ENCODE measurements at regions not wholly inside any gene's neighbourhood (a gene's known extent, or its start where the extent isn't known, plus 50 kb on each side); places are given as distances from the start of the nearest gene placed in this dataset.

DNA sequence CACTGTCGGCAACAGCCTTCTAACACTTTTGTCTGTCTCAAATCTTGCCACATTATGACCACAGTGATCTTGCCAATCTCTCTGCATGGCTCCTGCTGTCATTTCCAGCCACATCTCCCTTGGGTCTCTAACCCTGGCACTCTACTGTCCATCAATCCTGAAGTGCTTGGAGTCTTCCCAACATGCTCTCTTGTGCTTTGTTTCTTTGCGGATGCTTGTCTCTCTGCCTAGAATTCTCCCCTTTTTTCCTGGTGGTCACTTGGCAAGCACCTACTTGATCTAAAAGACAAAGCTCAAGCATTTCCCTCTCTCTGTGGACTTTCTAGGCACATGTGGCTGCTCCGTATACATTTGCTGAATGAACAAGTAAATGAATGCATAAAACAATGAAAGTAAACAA, 290.7 kb upstream of the MAP3K7 start:
- no peak for TF ChIP-seq CTCF (conservative IDR thresholded peaks at IDR 0.05; ENCODE audit: low read depth)
- no peak for DNase-seq (ENCODE audit: low spot score)
- POLR2A ChIA-PET (ENCODE audit: low non-redundant PET) = no interaction called here
- CTCF ChIA-PET = no interaction called here
- no peak overlapping the region for H3K27ac ChIP-seq

- TF ChIP-seq CTCF (conservative IDR thresholded peaks at IDR 0.05; ENCODE audit: low read depth) = no peak
- H3K27ac ChIP-seq = no peak overlapping the region
- POLR2A ChIA-PET (ENCODE audit: low non-redundant PET) = no interaction called here
- CTCF ChIA-PET = no interaction called here
- DNase-seq (ENCODE audit: low spot score) = no peak
Observed at GRCh38 chr6:90874931-90875330, 288.1 kb upstream of the MAP3K7 start.

DNA sequence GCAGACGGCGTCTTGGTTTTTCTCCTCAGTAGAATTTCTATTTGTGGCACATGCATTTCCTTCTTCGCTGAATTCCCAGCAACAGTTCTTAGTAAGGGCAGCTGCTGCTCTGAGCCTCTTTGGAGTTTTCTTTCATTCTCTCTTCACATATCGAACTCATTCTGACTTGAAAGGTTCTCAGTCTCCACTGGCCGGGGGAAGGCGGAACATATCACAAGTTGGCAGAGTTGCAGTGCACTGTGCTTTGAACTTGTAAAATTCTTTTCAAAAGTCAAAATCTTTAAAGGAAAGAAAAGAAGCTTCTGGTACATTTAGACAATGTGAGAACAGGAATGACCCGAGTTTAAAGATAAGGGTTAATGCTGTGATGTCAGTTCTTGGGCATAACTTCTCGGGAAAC, 286.1 kb upstream of the MAP3K7 start:
- no peak for DNase-seq (ENCODE audit: low spot score)
- ChIA-PET CTCF (interaction anchor here (0.7 kb wide), 1 partner anchor 74 kb away, joined by 3 read pairs; no protein-coding TSS in a partner anchor), POLR2A (ENCODE audit: low non-redundant PET) (no interaction called here)
- no peak overlapping the region for H3K27ac ChIP-seq
- TF ChIP-seq CTCF (conservative IDR thresholded peaks at IDR 0.05; ENCODE audit: low read depth) = no peak

DNA sequence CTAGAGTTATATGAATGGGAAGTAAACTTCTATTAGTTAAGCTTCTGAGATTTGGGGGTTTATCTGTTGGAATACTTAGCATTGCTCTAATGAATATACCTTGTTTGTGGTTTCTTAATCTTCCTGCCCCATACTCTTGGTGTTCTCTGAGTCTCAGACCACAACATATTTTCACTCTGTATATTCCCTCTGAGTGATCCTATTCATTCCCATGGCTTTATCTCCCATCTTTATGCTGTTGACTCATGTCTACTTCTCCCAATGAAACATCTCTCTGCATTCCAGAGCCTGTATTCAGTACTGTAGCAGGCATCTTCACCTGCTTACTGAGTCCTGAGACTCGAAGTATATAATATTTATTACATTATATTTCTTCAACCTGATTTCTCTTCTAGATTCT, 283.7 kb upstream of the MAP3K7 start:
- H3K27ac ChIP-seq = no peak overlapping the region
- CTCF ChIA-PET = no interaction called here
- DNase-seq (ENCODE audit: low spot score) = no peak
- no peak for TF ChIP-seq CTCF (conservative IDR thresholded peaks at IDR 0.05; ENCODE audit: low read depth)
- POLR2A ChIA-PET (ENCODE audit: low non-redundant PET) = no interaction called here

- no peak for DNase-seq (ENCODE audit: low spot score)
- ChIA-PET CTCF (no interaction called here), POLR2A (ENCODE audit: low non-redundant PET) (no interaction called here)
- TF ChIP-seq CTCF (conservative IDR thresholded peaks at IDR 0.05; ENCODE audit: low read depth) = no peak
- no peak overlapping the region for H3K27ac ChIP-seq
Observed at GRCh38 chr6:90868656-90869055, 281.8 kb upstream of the MAP3K7 start.

- ChIA-PET CTCF (no interaction called here), POLR2A (ENCODE audit: low non-redundant PET) (no interaction called here)
- no peak overlapping the region for H3K27ac ChIP-seq
- TF ChIP-seq CTCF (conservative IDR thresholded peaks at IDR 0.05; ENCODE audit: low read depth) = no peak
- no peak for DNase-seq (ENCODE audit: low spot score)
Observed at GRCh38 chr6:90868256-90868655, 281.4 kb upstream of the MAP3K7 start.

DNA sequence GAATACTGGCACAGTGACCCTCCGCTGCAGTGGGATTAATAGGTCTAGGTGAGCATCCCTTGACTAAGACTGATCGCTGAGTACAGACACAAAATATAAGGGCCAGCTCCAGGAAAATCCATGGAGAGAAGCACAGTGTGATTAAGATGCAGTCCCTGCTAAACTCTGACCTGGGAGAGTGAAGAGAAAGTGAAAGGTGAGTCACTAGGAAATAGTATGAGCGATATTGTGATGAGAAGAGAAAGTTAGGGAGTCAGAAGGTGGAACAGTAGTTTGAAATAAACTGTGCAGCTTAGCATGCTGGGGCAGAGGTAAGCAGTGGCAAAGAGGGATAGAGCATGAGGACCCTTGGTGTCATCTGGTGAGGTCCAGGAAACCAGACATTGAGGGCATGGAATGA, 278.6 kb upstream of the MAP3K7 start:
- no peak for DNase-seq (ENCODE audit: low spot score)
- POLR2A ChIA-PET (ENCODE audit: low non-redundant PET) = no interaction called here
- no peak overlapping the region for H3K27ac ChIP-seq
- no peak for TF ChIP-seq CTCF (conservative IDR thresholded peaks at IDR 0.05; ENCODE audit: low read depth)
- CTCF ChIA-PET = interaction anchor here (1.2 kb wide), 1 partner anchor 15 kb away, joined by 3 read pairs; no protein-coding TSS in a partner anchor
